Loucy (cell line): ENCODE measurements at regions not wholly inside any gene's neighbourhood (a gene's known extent, or its start where the extent isn't known, plus 50 kb on each side); places are given as distances from the start of the nearest gene placed in this dataset.

Experiments
- EZH2phosphoT487 ChIP-seq: fragments of 200-600 bp; IDR thresholded peaks from 2 replicates; pipeline ENCODE4 v1.6.1; 2018; ENCODE audit warnings: antibody characterized with exemption, mild to moderate bottlenecking, moderate library complexity, borderline replicate concordance
- TF ChIP-seq, protein P1 (sequence below): fragments of 200-600 bp; sonication (generic); conservative IDR thresholded peaks from 2 replicates; pipeline ENCODE4 v1.5.1; 2014; ENCODE audit warnings: mild to moderate bottlenecking, antibody characterized with exemption, low read length

DNA sequence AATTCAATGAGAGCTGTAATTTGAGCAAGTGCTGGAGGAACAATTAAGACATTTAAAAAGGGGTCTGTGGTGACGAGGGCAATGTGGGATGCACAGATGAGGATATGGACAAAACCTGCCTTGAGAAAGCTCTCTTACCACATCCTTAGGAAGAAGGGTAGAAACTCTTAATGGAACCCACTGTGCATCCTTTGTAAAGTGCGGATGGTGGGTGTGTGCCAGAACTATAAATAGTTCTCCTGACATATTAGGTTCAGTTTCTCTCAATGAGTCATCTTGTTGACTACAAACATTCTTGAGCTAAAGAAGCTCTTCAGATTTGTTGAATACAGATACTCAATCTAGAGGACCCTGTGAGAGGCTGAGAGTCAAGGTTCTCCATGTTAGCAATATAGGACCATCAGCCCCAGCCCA lies 106.1 kb upstream of the ANO4 start:
- TF ChIP-seq, protein P1, sequence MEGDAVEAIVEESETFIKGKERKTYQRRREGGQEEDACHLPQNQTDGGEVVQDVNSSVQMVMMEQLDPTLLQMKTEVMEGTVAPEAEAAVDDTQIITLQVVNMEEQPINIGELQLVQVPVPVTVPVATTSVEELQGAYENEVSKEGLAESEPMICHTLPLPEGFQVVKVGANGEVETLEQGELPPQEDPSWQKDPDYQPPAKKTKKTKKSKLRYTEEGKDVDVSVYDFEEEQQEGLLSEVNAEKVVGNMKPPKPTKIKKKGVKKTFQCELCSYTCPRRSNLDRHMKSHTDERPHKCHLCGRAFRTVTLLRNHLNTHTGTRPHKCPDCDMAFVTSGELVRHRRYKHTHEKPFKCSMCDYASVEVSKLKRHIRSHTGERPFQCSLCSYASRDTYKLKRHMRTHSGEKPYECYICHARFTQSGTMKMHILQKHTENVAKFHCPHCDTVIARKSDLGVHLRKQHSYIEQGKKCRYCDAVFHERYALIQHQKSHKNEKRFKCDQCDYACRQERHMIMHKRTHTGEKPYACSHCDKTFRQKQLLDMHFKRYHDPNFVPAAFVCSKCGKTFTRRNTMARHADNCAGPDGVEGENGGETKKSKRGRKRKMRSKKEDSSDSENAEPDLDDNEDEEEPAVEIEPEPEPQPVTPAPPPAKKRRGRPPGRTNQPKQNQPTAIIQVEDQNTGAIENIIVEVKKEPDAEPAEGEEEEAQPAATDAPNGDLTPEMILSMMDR, result no peak
- no peak for TF ChIP-seq EZH2phosphoT487
